ENCODE measurements at regions not wholly inside any gene's neighbourhood (a gene's known extent, or its start where the extent isn't known, plus 50 kb on each side); places are given as distances from the start of the nearest gene placed in this dataset.

- no peak for TF ChIP-seq RAD21 (IDR thresholded peaks at IDR 0.05; ENCODE audit: low read depth)
- no peak for TF ChIP-seq EGR1 (IDR thresholded peaks at IDR 0.05)
- TF ChIP-seq YY1 (IDR thresholded peaks at IDR 0.05; ENCODE audit: low read depth) = no peak
- TF ChIP-seq CEBPB (IDR thresholded peaks at IDR 0.05) = no peak
- TF ChIP-seq NFIC (IDR thresholded peaks at IDR 0.05) = no peak
- no peak for TF ChIP-seq TAF1 (IDR thresholded peaks at IDR 0.05; ENCODE audit: low read depth)
- no peak for TF ChIP-seq USF1 (IDR thresholded peaks at IDR 0.05)
- TF ChIP-seq MAX (IDR thresholded peaks at IDR 0.05) = no peak
- TF ChIP-seq TEAD4 (IDR thresholded peaks at IDR 0.05) = no peak
- TF ChIP-seq CREB1 (IDR thresholded peaks at IDR 0.05; ENCODE audit: low read depth) = no peak
- no peak for TF ChIP-seq TCF12 (IDR thresholded peaks at IDR 0.05; ENCODE audit: low read depth)
These were observed 57.4 kb downstream of the ZNF648 start for GRCh38 chr1:182003953-182004586.

GRCh38 chr1:182003025-182003725 lies 58.3 kb downstream of the ZNF648 start:
- no peak for TF ChIP-seq CEBPB (IDR thresholded peaks at IDR 0.05)
- no peak for TF ChIP-seq CREB1 (IDR thresholded peaks at IDR 0.05; ENCODE audit: low read depth)
- no peak for TF ChIP-seq MAX (IDR thresholded peaks at IDR 0.05)
- TF ChIP-seq FOXM1 (IDR thresholded peaks at IDR 0.05; ENCODE audit: borderline replicate concordance, low read depth) = no peak
- no peak for TF ChIP-seq ZBTB7A (IDR thresholded peaks at IDR 0.05; ENCODE audit: low read depth)
- TF ChIP-seq EP300 (IDR thresholded peaks at IDR 0.05; ENCODE audit: borderline replicate concordance) = no peak
- no peak for TF ChIP-seq REST (IDR thresholded peaks at IDR 0.05; ENCODE audit: low read depth)
- no peak for TF ChIP-seq YY1 (IDR thresholded peaks at IDR 0.05; ENCODE audit: low read depth)
- TF ChIP-seq NFIC (IDR thresholded peaks at IDR 0.05) = no peak
- no peak for TF ChIP-seq TAF1 (IDR thresholded peaks at IDR 0.05; ENCODE audit: low read depth)
- TF ChIP-seq TCF12 (IDR thresholded peaks at IDR 0.05; ENCODE audit: low read depth) = no peak
- TF ChIP-seq USF1 (IDR thresholded peaks at IDR 0.05) = no peak
- no peak for TF ChIP-seq RAD21 (IDR thresholded peaks at IDR 0.05; ENCODE audit: low read depth)
- no peak for TF ChIP-seq EGR1 (IDR thresholded peaks at IDR 0.05)
- TF ChIP-seq TEAD4 (IDR thresholded peaks at IDR 0.05) = no peak

GRCh38 chr1:182002570-182002969 lies 58.9 kb downstream of the ZNF648 start:
- no peak for TF ChIP-seq ZBTB7A (IDR thresholded peaks at IDR 0.05; ENCODE audit: low read depth)

GRCh38 chr1:181998858-181999257 lies 62.7 kb downstream of the ZNF648 start:
- TF ChIP-seq TEAD4 (IDR thresholded peaks at IDR 0.05) (no peak), USF1 (IDR thresholded peaks at IDR 0.05) (no peak), CREB1 (IDR thresholded peaks at IDR 0.05; ENCODE audit: low read depth) (no peak), YY1 (IDR thresholded peaks at IDR 0.05; ENCODE audit: low read depth) (no peak), FOXM1 (IDR thresholded peaks at IDR 0.05; ENCODE audit: borderline replicate concordance, low read depth) (no peak), TAF1 (IDR thresholded peaks at IDR 0.05; ENCODE audit: low read depth) (no peak), CEBPB (IDR thresholded peaks at IDR 0.05) (no peak), EP300 (IDR thresholded peaks at IDR 0.05; ENCODE audit: borderline replicate concordance) (no peak), RAD21 (IDR thresholded peaks at IDR 0.05; ENCODE audit: low read depth) (no peak)

GRCh38 chr1:181992072-181992471 lies 69.4 kb downstream of the ZNF648 start:
- TF ChIP-seq MAX (IDR thresholded peaks at IDR 0.05) (no peak), NFIC (IDR thresholded peaks at IDR 0.05) (no peak), TAF1 (IDR thresholded peaks at IDR 0.05; ENCODE audit: low read depth) (no peak)

GRCh38 chr1:181990728-181991127 lies 70.8 kb downstream of the ZNF648 start:
- TF ChIP-seq EGR1 (IDR thresholded peaks at IDR 0.05) (no peak), TAF1 (IDR thresholded peaks at IDR 0.05; ENCODE audit: low read depth) (no peak), REST (IDR thresholded peaks at IDR 0.05; ENCODE audit: low read depth) (no peak), USF1 (IDR thresholded peaks at IDR 0.05) (no peak), MAX (IDR thresholded peaks at IDR 0.05) (no peak)

Measured in Ishikawa (cell line).